NCI-H748 (cell line): ENCODE measurements at regions not wholly inside any gene's neighbourhood (a gene's known extent, or its start where the extent isn't known, plus 50 kb on each side); places are given as distances from the start of the nearest gene placed in this dataset.
"Not testable (repeated sequence)": the region's sequence is repeated elsewhere in the genome, so short reads cannot be mapped to it uniquely, and the experiment has no call there.

Experiments
- DNase-seq: peaks from one replicate; lab custom pipeline; 2025; ENCODE audit not compliant: unreplicated experiment; lab: John Stamatoyannopoulos, UW

GRCh38 chr16:60704726-60705125 is 1331.5 kb downstream of the CDH8 start:
- DNase-seq: no peak

- DNase-seq: no peak
These were observed 1333.1 kb downstream of the CDH8 start for GRCh38 chr16:60703096-60703495.

- DNase-seq: no peak
These were observed 1349.4 kb downstream of the CDH8 start for GRCh38 chr16:60686824-60687223.

- DNase-seq: no peak
These were observed 1352.2 kb downstream of the CDH8 start for GRCh38 chr16:60684002-60684401.

- no peak for DNase-seq
These were observed 1354.0 kb downstream of the CDH8 start for GRCh38 chr16:60682219-60682618.

GRCh38 chr16:60681043-60681442 is 1355.2 kb downstream of the CDH8 start:
- no peak for DNase-seq

GRCh38 chr16:60675022-60675421 is 1361.2 kb downstream of the CDH8 start:
- DNase-seq: no peak

GRCh38 chr16:60674241-60674640 is 1362.0 kb downstream of the CDH8 start:
- DNase-seq: no peak

GRCh38 chr16:60655514-60656153 is 1380.6 kb downstream of the CDH8 start:
- no peak for DNase-seq

- no peak for DNase-seq
These were observed 1384.9 kb downstream of the CDH8 start for GRCh38 chr16:60651346-60651745.

GRCh38 chr16:60648290-60648689 is 1387.9 kb downstream of the CDH8 start:
- DNase-seq: no peak

GRCh38 chr16:60647388-60647787 is 1388.8 kb downstream of the CDH8 start:
- not testable (repeated sequence) for DNase-seq

GRCh38 chr16:60646631-60647030 is 1389.6 kb downstream of the CDH8 start:
- DNase-seq: no peak

- no peak for DNase-seq
These were observed 1390.7 kb downstream of the CDH8 start for GRCh38 chr16:60645541-60645940.

- no peak for DNase-seq
These were observed 1393.3 kb downstream of the CDH8 start for GRCh38 chr16:60642956-60643355.

GRCh38 chr16:60641067-60641665 is 1395.1 kb downstream of the CDH8 start:
- no peak for DNase-seq

- DNase-seq: no peak
These were observed 1396.2 kb downstream of the CDH8 start for GRCh38 chr16:60640038-60640437.

- not testable (repeated sequence) for DNase-seq
These were observed 1399.6 kb downstream of the CDH8 start for GRCh38 chr16:60636636-60637035.

GRCh38 chr16:60636117-60636516 is 1400.1 kb downstream of the CDH8 start:
- no peak for DNase-seq

GRCh38 chr16:60635548-60635947 is 1400.7 kb downstream of the CDH8 start:
- no peak for DNase-seq

GRCh38 chr16:60611844-60612243 is 1424.4 kb downstream of the CDH8 start:
- DNase-seq: no peak

- no peak for DNase-seq
These were observed 1427.3 kb downstream of the CDH8 start for GRCh38 chr16:60608971-60609370.

- DNase-seq: not testable (repeated sequence)
These were observed 1430.6 kb downstream of the CDH8 start for GRCh38 chr16:60605652-60606051.
